ENCODE measurements at regions not wholly inside any gene's neighbourhood (a gene's known extent, or its start where the extent isn't known, plus 50 kb on each side); places are given as distances from the start of the nearest gene placed in this dataset.
A peak's percentile ranks its signal among the peaks of the same experiment; 100 is the strongest.
"Not testable (repeated sequence)": the region's sequence is repeated elsewhere in the genome, so short reads cannot be mapped to it uniquely, and the experiment has no call there.

DNA sequence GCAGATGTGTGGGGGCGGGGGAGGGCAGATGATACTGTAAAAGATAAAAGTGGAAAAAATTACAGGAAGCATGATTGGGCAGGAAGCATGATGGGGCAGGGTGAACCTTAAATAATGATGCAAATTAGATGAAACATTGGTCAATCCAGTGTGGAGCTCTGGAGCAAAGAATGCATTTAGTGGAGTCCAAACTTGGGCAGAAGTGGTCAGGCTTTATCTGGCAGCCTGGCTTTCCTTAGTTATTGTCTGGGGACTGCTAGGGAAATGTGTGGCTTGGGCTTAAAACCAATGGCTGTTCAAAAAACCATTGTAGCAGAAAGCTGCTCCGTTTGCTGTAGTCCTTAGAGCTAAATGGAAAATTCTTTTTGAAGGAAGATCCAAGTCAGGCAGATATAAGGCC, 1077.3 kb upstream of the MIR17HG start:
- intact Hi-C loops (cut with DNase I, micrococcal nuclease) = no loop called here
- ATAC-seq (no peak), DNase-seq (no peak)
- Histone ChIP-seq H3K36me3 (ENCODE audit: low read depth) (no peaks in the 10 kb centered on the region), H3K9me3 (no peaks in the 10 kb centered on the region), H3K4me3 (no peak overlapping the region), H3K4me1 (ENCODE audit: low read depth) (no peaks in the 10 kb centered on the region)
- TF ChIP-seq, protein P1, sequence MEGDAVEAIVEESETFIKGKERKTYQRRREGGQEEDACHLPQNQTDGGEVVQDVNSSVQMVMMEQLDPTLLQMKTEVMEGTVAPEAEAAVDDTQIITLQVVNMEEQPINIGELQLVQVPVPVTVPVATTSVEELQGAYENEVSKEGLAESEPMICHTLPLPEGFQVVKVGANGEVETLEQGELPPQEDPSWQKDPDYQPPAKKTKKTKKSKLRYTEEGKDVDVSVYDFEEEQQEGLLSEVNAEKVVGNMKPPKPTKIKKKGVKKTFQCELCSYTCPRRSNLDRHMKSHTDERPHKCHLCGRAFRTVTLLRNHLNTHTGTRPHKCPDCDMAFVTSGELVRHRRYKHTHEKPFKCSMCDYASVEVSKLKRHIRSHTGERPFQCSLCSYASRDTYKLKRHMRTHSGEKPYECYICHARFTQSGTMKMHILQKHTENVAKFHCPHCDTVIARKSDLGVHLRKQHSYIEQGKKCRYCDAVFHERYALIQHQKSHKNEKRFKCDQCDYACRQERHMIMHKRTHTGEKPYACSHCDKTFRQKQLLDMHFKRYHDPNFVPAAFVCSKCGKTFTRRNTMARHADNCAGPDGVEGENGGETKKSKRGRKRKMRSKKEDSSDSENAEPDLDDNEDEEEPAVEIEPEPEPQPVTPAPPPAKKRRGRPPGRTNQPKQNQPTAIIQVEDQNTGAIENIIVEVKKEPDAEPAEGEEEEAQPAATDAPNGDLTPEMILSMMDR (IDR thresholded peaks at IDR 0.05) = no peak

DNA sequence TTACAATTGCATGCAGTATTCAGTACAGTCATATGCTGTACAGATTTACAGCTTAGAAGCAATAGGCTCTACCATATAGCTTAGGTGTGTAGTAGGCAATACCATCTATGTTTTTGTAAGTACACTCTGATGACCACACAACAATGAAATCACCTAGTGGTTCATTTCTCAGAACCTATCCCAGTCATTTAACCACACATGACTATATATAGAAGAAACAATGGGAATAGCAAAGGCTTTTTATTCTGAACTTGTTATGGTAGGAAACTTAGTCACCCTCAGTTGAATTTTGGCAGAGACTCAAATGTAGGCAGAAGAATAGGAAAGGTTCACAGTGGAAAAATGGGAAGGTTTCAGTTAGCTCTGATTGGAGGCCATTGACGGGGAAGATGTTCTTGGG, 1075.1 kb upstream of the MIR17HG start:
- H3K9me3 ChIP-seq = no peaks in the 10 kb centered on the region
- ATAC-seq = no peak
- no peaks in the 10 kb centered on the region for H3K4me1 ChIP-seq (ENCODE audit: low read depth)
- no peak overlapping the region for H3K4me3 ChIP-seq
- intact Hi-C loops (cut with DNase I, micrococcal nuclease) = no loop called here
- H3K36me3 ChIP-seq (ENCODE audit: low read depth) = no peaks in the 10 kb centered on the region
- TF ChIP-seq, protein P1 (IDR thresholded peaks at IDR 0.05) = no peak
- no peak for DNase-seq

GRCh38 chr13:90276216-90276615, 1071.3 kb upstream of the MIR17HG start:
- Histone ChIP-seq H3K4me3 (no peak overlapping the region), H3K4me1 (ENCODE audit: low read depth) (no peaks in the 10 kb centered on the region), H3K36me3 (ENCODE audit: low read depth) (no peaks in the 10 kb centered on the region), H3K9me3 (no peaks in the 10 kb centered on the region)
- TF ChIP-seq, protein P1 (IDR thresholded peaks at IDR 0.05) = no peak
- DNase-seq = no peak
- intact Hi-C loops (cut with DNase I, micrococcal nuclease) = no loop called here
- no peak for ATAC-seq

DNA sequence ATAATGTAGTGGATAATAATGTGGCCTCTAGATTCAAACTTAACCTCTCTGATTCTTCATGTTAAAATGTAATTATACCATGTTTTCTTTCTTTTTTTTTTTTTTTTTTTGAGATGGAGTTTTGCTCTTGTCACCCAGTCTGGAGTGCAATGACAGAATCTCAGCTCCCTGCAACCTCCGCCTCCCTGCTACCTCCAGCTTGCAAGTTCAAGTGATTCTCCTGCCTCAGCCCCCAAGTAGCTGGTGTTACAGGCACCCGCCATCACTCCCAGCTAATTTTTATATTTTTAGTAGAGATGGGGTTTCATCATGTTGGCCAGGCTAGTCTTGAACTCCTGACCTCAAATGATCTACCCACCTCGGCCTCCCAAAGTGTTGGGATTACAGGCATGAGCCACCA, 1069.3 kb upstream of the MIR17HG start:
- H3K9me3 ChIP-seq; H3K4me3 ChIP-seq; H3K36me3 ChIP-seq (ENCODE audit: low read depth); intact Hi-C loops (cut with DNase I, micrococcal nuclease); DNase-seq; H3K4me1 ChIP-seq (ENCODE audit: low read depth); ATAC-seq: not testable (repeated sequence)

DNA sequence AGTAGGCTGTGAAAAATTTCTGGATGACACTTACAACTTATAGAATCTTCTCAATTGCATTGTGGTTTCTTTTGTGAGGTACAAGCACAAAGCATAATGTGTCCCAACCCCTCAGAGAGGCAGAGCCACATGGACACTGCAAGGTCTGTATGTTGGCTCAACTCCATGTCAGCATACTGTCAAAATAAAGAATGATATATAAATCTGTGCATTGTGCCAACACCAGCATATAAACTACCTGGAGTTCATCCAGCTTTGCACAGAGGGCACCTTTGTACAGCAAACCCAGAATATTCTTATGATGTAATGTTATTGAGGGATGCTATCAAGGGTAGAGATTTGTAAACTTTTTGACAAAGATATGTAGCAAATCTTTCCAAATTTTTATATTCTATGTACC, 1065.8 kb upstream of the MIR17HG start:
- DNase-seq = peak in 1 of 3 donors; percentile 23
- Histone ChIP-seq H3K4me1 (ENCODE audit: low read depth) (no peaks in the 10 kb centered on the region), H3K9me3 (no peaks in the 10 kb centered on the region), H3K4me3 (no peak overlapping the region), H3K36me3 (ENCODE audit: low read depth) (no peaks in the 10 kb centered on the region)
- TF ChIP-seq, protein P1 (IDR thresholded peaks at IDR 0.05) = no peak
- intact Hi-C loops (cut with DNase I, micrococcal nuclease) = no loop called here
- no peak for ATAC-seq

GRCh38 chr13:90287521-90287920, 1060.0 kb upstream of the MIR17HG start:
- TF ChIP-seq, protein P1 (IDR thresholded peaks at IDR 0.05) = no peak

More at GRCh38 chr13:90287521-90287920, 1060.0 kb upstream of the MIR17HG start:
- intact Hi-C loops (cut with DNase I, micrococcal nuclease) = no loop called here
- Histone ChIP-seq H3K4me1 (ENCODE audit: low read depth) (no peaks in the 10 kb centered on the region), H3K9me3 (no peaks in the 10 kb centered on the region), H3K36me3 (ENCODE audit: low read depth) (no peaks in the 10 kb centered on the region), H3K4me3 (no peak overlapping the region)
- DNase-seq (no peak), ATAC-seq (no peak)
